Activated T-cell treated with anti-CD3 and anti-CD28 coated beads, Interleukin-2, amount 50 U/mL, for 4 hours (primary cell): ENCODE measurements at regions not wholly inside any gene's neighbourhood (a gene's known extent, or its start where the extent isn't known, plus 50 kb on each side); places are given as distances from the start of the nearest gene placed in this dataset.

Experiments used
- ATAC-seq, 2 donors: fragments of 200-7000 bp; cut with Tn5 transposase; one replicate each; pipeline ENCODE4 v1.10.0; 2021
- DNase-seq: peaks from one replicate; pipeline ENCODE4 v3.0.0-alpha.2; 2020
- H3K27me3 Mint-ChIP-seq: one replicate; pipeline ENCODE4 v1.8.0; 2021; ENCODE audit warnings: low read depth, mixed read lengths
- H3K36me3 Mint-ChIP-seq: one replicate; pipeline ENCODE4 v1.8.0; 2022; ENCODE audit warnings: mixed read lengths; ENCODE audit not compliant: insufficient read depth
- H3K4me1 Mint-ChIP-seq: one replicate; pipeline ENCODE4 v1.8.0; 2021; ENCODE audit warnings: low read depth, mixed read lengths
- H3K4me3 Mint-ChIP-seq: one replicate; pipeline ENCODE4 v1.8.0; 2021; ENCODE audit warnings: mild to moderate bottlenecking, moderate library complexity, mixed read lengths
- H3K9me3 Mint-ChIP-seq: one replicate; pipeline ENCODE4 v1.8.0; 2021; ENCODE audit warnings: mixed read lengths

GRCh38 chr11:71365626-71366025 lies 82.6 kb downstream of the DHCR7 start:
- Mint-ChIP-seq H3K36me3 (no peaks in the 10 kb centered on the region), H3K4me3 (no peak overlapping the region), H3K4me1 (no peaks in the 10 kb centered on the region), H3K27me3 (peaks cover 5% of the 10 kb centered on the region), H3K9me3 (no peaks in the 10 kb centered on the region)
- DNase-seq (no peak), ATAC-seq (no peak)

GRCh38 chr11:71364806-71365205 lies 83.4 kb downstream of the DHCR7 start:
- DNase-seq, result no peak

GRCh38 chr11:71364176-71364671 lies 84.0 kb downstream of the DHCR7 start:
- Mint-ChIP-seq H3K9me3 (no peaks in the 10 kb centered on the region), H3K4me3 (no peak overlapping the region), H3K36me3 (no peaks in the 10 kb centered on the region), H3K27me3 (peaks cover 6% of the 10 kb centered on the region), H3K4me1 (no peaks in the 10 kb centered on the region)
- ATAC-seq, result no peak
- no peak for DNase-seq

More at GRCh38 chr11:71364806-71365205, 83.4 kb downstream of the DHCR7 start:
- Mint-ChIP-seq H3K4me1 (no peaks in the 10 kb centered on the region), H3K9me3 (no peaks in the 10 kb centered on the region), H3K4me3 (no peak overlapping the region), H3K36me3 (no peaks in the 10 kb centered on the region), H3K27me3 (peaks cover 5% of the 10 kb centered on the region)
- no peak for ATAC-seq

- Mint-ChIP-seq H3K4me1 (no peaks in the 10 kb centered on the region), H3K4me3 (no peak overlapping the region), H3K36me3 (no peaks in the 10 kb centered on the region), H3K27me3 (peaks cover 8% of the 10 kb centered on the region), H3K9me3 (no peaks in the 10 kb centered on the region)
- no peak for ATAC-seq
- no peak for DNase-seq
These were observed 84.5 kb downstream of the DHCR7 start for GRCh38 chr11:71363721-71364120.

- ATAC-seq (no peak), DNase-seq (no peak)
- H3K4me1 Mint-ChIP-seq, result no peaks in the 10 kb centered on the region
- no peaks in the 10 kb centered on the region for H3K36me3 Mint-ChIP-seq
- no peak overlapping the region for H3K4me3 Mint-ChIP-seq
- no peaks in the 10 kb centered on the region for H3K9me3 Mint-ChIP-seq
- peaks cover 4% of the 10 kb centered on the region for H3K27me3 Mint-ChIP-seq
These were observed 89.1 kb downstream of the DHCR7 start for GRCh38 chr11:71358963-71359567.

GRCh38 chr11:71358122-71358728 lies 90.0 kb downstream of the DHCR7 start:
- Mint-ChIP-seq H3K27me3 (peaks cover 4% of the 10 kb centered on the region), H3K4me3 (no peak overlapping the region), H3K4me1 (no peaks in the 10 kb centered on the region), H3K9me3 (no peaks in the 10 kb centered on the region), H3K36me3 (no peaks in the 10 kb centered on the region)
- ATAC-seq (no peak), DNase-seq (no peak)

- H3K27me3 Mint-ChIP-seq, result peaks cover 4% of the 10 kb centered on the region
- H3K4me3 Mint-ChIP-seq, result no peak overlapping the region
- no peaks in the 10 kb centered on the region for H3K36me3 Mint-ChIP-seq
- ATAC-seq (no peak), DNase-seq (no peak)
- no peaks in the 10 kb centered on the region for H3K4me1 Mint-ChIP-seq
- no peaks in the 10 kb centered on the region for H3K9me3 Mint-ChIP-seq
These were observed 90.8 kb downstream of the DHCR7 start for GRCh38 chr11:71357414-71357813.

- H3K4me1 Mint-ChIP-seq, result no peaks in the 10 kb centered on the region
- no peaks in the 10 kb centered on the region for H3K36me3 Mint-ChIP-seq
- H3K9me3 Mint-ChIP-seq, result no peaks in the 10 kb centered on the region
- ATAC-seq (no peak), DNase-seq (no peak)
- H3K4me3 Mint-ChIP-seq, result no peak overlapping the region
- H3K27me3 Mint-ChIP-seq, result peaks cover 4% of the 10 kb centered on the region
These were observed 91.3 kb downstream of the DHCR7 start for GRCh38 chr11:71356904-71357303.

- no peaks in the 10 kb centered on the region for H3K4me1 Mint-ChIP-seq
- no peak overlapping the region for H3K4me3 Mint-ChIP-seq
- ATAC-seq (no peak), DNase-seq (no peak)
- H3K27me3 Mint-ChIP-seq, result peaks cover 4% of the 10 kb centered on the region
- H3K9me3 Mint-ChIP-seq, result no peaks in the 10 kb centered on the region
- H3K36me3 Mint-ChIP-seq, result no peaks in the 10 kb centered on the region
These were observed 91.8 kb downstream of the DHCR7 start for GRCh38 chr11:71356280-71356876.

GRCh38 chr11:71355281-71355680 lies 92.9 kb downstream of the DHCR7 start:
- Mint-ChIP-seq H3K27me3 (peaks cover 4% of the 10 kb centered on the region), H3K36me3 (no peaks in the 10 kb centered on the region), H3K4me3 (no peak overlapping the region), H3K4me1 (no peaks in the 10 kb centered on the region), H3K9me3 (no peaks in the 10 kb centered on the region)
- ATAC-seq (no peak), DNase-seq (no peak)

- Mint-ChIP-seq H3K36me3 (no peaks in the 10 kb centered on the region), H3K4me3 (no peak overlapping the region), H3K27me3 (peaks cover 4% of the 10 kb centered on the region), H3K4me1 (no peaks in the 10 kb centered on the region), H3K9me3 (no peaks in the 10 kb centered on the region)
- ATAC-seq (no peak), DNase-seq (no peak)
These were observed 93.6 kb downstream of the DHCR7 start for GRCh38 chr11:71354394-71355105.

- Mint-ChIP-seq H3K27me3 (peaks cover 4% of the 10 kb centered on the region), H3K4me1 (no peaks in the 10 kb centered on the region), H3K36me3 (no peaks in the 10 kb centered on the region), H3K9me3 (no peaks in the 10 kb centered on the region), H3K4me3 (no peak overlapping the region)
- ATAC-seq, result no peak
- DNase-seq, result no peak
These were observed 95.4 kb downstream of the DHCR7 start for GRCh38 chr11:71352748-71353147.

- DNase-seq (no peak), ATAC-seq (no peak)
- H3K9me3 Mint-ChIP-seq, result no peaks in the 10 kb centered on the region
- H3K4me3 Mint-ChIP-seq, result no peak overlapping the region
- no peaks in the 10 kb centered on the region for H3K36me3 Mint-ChIP-seq
- H3K27me3 Mint-ChIP-seq, result peaks cover 8% of the 10 kb centered on the region
- no peaks in the 10 kb centered on the region for H3K4me1 Mint-ChIP-seq
These were observed 96.0 kb downstream of the DHCR7 start for GRCh38 chr11:71352226-71352625.

- Mint-ChIP-seq H3K36me3 (no peaks in the 10 kb centered on the region), H3K9me3 (no peaks in the 10 kb centered on the region), H3K4me3 (no peak overlapping the region), H3K27me3 (peaks cover 10% of the 10 kb centered on the region), H3K4me1 (no peaks in the 10 kb centered on the region)
- no peak for ATAC-seq
- no peak for DNase-seq
These were observed 97.2 kb upstream of the SHANK2 start for GRCh38 chr11:71349627-71350026.
